HG02610 (cell line): ENCODE measurements at regions not wholly inside any gene's neighbourhood (a gene's known extent, or its start where the extent isn't known, plus 50 kb on each side); places are given as distances from the start of the nearest gene placed in this dataset.

Experiments
- ATAC-seq: cut with Tn5 transposase; IDR thresholded peaks from one replicate; pipeline ENCODE4 v1.9.1; 2021; ENCODE audit warnings: mild to moderate bottlenecking, moderate library complexity; ENCODE audit not compliant: unreplicated experiment

DNA sequence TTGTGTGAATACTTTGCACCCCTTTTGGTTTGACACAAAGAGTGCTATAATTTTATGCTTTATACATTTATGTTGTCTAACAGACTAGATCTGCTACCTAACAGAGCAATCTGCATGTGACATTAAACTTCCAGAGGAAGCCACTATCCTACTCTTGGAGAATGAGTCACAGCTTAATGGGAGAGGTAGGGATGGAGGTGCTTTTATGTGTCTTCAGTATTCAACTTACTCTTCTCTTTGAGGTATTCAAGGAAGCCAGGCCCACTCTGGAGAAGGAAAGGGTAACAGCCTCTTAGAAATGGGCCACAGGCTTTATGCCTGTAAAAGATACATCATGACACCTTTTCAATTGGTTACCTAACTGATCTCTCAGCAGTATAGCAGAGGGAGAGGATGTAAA, 85.8 kb upstream of the NEUROD1 start:
- no peak for ATAC-seq

DNA sequence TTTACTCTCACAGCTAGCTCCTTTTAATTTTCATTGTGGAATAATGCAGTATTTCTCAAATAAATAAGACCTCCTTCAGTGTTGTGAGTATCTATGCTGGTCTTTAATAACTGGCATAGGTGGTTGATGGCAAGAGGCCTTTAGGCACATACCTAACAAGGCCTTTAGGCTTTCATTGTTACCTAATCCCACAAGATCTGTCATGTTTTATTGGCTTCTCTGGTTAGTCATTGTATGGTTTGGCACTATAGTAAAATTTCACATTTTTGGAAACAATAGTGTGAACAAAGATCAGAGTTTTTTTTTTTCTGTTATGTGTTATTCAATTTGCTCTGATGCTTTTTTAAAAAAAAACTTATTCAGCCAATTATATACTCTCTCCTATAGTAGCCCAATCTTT, 89.8 kb upstream of the NEUROD1 start:
- no peak for ATAC-seq

DNA sequence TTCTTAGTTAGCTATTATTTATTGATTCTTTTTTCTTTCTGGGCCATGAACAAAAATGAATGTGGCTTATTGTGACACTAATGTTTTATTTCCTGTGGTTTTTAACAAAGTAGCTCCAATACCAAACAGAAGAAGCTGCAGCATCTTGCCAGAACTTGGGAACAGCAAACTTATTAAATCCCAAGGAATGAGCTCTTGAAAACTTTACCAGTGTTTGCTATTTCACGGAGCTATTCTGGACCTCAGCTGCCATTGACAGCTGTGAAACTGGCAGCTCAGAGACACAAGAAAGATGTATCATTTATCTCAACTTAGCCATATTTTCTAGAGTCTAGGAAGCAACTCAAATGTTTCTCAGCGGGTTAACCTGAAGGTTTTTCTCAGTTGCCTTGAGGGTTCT, 91.0 kb upstream of the NEUROD1 start:
- ATAC-seq, result no peak

DNA sequence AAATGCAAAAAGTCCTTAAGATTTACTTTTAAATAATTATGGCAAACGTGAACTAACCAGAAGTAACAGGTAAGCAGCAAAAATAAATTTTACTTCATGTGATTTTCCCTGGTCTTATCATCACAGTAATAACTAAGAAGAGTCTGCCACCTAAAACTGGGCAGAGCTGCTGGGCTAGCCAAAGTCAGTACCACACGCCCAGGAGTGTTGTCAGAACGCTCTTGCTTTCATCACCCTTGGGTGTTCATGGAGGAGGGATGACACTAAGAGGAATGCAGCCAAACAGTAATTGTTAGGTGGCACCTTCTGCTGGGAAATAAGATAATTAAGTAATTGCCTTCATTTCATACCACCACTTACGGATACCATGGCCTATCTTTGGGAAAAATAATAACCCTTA, 92.0 kb upstream of the NEUROD1 start:
- no peak for ATAC-seq

DNA sequence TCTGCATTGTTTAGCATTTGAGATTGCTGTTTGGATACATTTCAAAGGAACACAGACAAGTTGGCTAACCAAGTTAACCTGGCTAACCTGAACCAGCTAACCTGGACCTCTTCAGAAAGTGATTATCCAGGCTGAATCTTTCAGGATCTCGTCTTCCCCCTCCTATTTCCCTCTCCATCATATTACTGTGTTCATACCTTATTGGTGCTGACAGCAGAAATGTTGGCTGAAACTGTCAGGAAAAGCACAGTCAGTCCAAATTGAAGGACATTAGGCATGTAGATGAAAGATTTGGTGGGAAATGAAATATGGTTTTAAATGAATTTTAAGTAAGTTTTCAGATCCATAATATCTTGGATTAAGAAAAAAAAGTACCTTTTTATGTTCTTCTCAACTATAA, 92.5 kb upstream of the NEUROD1 start:
- no peak for ATAC-seq

DNA sequence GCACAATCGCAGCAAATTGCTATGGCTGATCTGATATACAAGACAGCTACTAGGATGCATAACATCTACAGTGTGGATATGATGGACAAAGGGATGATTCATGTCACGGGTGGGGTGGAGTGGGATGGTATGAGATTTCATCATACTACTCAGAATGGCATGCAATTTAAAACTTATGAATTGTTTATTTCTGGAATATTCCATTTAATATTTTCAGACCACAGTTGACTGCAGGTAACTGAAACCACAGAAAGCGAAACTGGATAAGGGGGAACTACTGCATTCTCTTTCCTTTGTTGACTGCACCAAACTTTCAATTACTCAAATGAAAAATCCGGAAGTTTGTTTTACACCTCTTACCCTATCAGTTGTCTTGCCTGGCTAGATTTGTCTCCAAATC, 94.4 kb upstream of the NEUROD1 start:
- no peak for ATAC-seq

DNA sequence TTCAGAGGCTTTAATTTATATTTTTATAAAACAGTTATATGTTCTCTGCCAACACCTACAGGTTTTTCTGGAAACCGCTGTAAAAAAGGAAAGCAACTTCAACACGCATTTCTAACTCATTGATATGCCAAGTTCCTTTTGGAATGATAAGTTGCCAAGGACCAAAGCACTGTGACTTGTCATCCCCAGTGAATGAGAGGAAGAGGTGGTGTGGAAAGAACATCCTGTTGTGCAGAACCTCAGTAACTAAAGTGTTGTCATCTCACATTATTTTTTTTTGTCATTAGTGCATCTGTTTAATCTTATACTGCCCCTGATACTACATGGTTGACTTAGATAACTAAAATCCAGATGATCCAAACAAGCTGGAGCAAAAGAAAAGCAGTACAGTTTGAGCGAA, 96.0 kb upstream of the NEUROD1 start:
- ATAC-seq, result no peak

DNA sequence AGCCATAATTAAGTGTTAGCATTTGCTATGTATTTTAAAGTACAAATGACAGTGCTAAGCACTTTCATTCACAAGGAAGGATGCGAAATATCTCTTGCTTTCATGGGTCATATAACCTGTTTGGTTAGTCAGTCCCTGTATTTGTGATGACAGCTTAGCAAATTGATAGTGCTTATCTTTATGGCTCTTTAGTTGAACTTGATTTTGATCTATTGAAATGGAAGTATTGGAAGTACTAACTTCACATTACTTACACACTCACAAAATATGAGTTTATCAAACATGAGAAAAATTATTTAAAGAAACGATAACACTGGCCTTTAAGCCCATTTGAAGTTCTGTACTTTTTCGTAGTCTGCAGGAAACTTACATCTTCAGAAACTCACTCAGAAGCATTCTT, 97.4 kb upstream of the NEUROD1 start:
- ATAC-seq, result no peak

DNA sequence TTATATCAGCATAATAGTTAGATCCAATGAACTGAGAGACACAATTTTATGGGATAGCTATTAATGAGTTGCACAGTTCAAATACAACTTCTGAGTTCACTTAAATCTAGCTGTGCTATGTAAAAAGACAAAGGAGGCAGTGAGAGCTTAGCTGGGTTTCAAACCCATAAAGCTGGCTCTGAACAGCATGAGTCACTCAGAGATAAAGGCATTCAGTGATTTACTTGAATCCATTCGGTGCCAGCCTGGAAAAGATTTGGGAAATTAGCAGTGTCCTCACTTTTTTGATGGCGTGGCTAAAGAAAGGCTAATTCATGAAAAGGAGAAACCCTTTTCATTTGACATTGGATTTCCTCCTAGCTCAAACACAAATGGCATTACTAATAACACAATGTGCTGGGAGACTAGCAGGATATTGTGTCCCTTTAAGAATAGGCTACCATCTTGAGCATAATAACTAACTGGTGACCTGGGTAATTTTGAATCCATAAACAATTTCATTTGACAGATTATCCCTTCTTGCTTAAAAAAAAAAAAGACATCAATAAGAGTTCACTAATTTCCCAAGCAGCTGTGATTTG, 98.4 kb upstream of the NEUROD1 start:
- no peak for ATAC-seq

DNA sequence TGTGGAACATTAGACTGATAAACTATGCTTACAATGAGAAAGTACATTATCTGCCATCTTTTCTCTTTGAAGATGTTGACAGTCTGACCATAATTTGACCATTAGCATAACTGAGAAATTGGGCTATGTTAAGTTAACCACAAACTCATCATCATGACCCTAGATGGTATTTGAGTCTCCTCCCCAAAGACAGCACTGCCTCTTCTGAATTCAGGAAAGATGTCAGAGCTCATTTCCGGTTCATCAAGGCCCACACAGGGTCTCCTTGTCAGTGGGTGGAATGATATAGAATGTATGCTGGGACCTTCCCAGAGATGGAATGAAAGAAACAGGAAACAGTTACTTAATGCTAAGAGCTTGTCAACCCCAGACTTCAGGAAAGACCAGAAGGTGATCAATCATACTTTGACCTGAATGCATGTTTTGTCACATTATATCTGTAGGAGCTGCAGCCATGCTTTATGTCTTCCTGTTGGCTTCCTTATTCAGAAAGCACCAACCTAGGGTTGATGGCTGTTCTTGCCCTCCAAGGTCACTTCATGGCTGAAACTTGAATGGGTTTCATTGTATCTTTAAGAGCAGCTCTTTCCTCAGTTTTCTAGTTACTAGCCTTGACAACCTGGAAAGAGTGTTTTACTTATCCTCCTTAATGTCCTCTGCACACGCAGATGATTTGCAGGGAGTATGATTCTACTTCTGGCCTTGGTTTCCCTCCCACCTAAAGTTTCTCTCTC, 99.1 kb upstream of the NEUROD1 start:
- no peak for ATAC-seq

DNA sequence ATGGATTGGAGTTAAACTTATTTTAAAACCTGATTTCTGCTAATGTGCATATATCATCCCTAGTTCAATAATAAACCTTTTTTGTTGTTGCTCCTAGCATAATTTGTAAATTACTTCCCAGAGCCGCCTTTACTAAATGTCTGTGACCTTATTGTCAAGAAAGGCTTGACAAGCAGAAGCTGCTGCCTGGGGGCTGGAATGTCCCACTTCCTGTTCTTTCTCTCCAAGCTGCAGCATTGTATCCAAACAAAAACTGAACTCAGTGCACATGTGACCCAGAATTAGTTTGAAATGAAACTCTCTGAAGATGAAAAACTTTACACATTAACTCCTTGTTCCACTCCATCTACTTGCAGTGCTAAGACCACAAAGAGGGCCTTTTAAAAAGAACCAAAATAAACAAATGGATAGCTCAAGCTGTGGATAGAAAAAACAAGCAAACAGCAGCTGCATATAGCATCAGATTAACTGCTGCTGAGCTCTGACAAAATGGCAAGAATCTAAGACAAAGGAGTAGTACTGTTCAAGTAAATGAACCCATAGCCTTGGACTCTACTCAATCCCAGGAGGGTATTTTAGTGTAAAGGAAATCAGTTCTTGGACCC, 99.8 kb upstream of the NEUROD1 start:
- peak; percentile 61 for ATAC-seq

DNA sequence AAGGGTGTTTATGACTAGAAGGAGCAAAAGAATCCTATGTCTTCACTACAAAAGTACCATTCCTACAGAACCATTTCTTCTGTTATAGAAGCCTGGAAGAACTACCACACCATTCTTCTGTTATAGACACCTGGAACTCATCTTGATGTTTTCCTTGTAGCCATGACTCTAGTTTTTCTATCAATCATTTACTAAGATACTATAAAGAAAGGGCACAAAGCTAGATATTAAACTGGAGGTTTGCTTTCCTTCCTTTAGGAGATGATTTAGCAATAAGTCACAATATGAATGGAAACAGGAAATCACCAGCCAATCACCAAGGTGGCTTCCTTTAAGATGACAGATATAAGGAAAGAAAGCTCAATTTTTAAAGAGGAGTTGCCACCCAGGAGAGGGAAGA, 100.3 kb upstream of the NEUROD1 start:
- ATAC-seq, result peak; percentile 7

DNA sequence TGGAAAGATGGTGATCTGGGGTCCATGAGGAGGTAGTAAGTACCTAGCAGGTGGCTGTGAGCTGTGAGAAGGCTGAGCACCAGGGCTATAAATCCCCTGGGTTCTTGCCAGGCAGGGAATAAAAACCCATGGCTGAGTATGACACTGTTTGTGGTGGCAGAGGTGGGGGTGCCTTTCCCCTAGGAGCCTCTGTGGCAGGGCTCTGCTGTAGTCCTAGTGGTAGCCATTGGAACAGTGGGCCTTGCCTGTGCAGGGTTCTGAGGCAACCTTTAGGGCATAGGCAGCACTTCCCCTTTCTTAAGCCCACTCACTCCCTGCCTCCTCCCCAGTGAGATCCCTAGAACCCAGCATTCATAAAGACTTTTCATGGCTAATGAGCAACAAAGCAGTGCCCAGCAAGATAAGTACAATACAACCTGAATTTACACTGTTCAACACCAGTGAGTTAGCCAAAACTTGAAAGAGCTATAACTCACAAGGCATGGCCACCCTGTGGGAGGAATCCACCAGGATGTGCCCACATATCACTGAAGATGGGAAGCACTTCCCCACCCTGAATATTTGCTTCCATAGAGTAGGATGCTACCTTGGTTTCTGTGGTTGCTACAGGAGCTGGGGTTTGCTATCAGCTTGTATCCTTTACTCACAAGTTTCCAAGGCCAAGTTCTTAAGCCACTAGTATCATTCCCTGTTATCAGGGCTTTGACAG, 100.9 kb upstream of the NEUROD1 start:
- no peak for ATAC-seq

DNA sequence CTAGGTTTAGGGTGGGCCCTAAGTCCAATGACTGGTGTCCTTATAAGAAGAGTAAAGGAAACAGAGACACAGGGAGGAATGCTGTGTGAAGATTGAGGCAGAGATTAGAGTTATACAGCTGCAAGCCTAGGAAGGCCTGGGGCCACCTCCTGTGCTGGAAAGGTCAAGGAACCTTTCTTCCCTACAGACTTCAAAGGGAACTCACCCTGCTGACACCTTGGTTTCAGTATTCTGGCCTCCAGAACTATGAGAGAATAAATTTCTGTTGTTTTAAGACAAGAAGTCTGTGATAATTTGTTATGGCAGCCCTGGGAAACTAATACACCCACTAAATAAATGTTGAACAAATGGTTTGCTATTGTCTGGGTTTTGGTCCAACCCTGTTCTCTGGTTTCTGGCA, 102.3 kb upstream of the NEUROD1 start:
- ATAC-seq, result no peak

DNA sequence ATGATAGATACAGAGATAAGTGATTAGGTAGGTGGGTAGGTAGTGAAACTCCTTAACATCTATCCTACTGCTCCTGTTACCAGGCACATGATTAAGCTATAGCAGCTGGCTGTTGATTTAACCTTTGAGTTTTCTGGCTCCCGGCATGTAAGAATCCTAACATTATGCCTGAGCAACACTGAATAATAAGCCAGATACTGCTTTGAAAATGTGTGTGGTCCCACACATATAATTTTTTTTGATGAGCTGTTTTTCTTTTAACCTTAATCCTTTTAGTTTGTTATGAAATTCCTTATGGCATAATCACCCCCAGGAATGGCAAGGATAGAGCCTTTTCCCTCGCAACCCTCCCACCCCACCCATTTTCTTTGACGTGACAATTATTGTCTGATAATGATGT, 104.2 kb upstream of the NEUROD1 start:
- no peak for ATAC-seq

DNA sequence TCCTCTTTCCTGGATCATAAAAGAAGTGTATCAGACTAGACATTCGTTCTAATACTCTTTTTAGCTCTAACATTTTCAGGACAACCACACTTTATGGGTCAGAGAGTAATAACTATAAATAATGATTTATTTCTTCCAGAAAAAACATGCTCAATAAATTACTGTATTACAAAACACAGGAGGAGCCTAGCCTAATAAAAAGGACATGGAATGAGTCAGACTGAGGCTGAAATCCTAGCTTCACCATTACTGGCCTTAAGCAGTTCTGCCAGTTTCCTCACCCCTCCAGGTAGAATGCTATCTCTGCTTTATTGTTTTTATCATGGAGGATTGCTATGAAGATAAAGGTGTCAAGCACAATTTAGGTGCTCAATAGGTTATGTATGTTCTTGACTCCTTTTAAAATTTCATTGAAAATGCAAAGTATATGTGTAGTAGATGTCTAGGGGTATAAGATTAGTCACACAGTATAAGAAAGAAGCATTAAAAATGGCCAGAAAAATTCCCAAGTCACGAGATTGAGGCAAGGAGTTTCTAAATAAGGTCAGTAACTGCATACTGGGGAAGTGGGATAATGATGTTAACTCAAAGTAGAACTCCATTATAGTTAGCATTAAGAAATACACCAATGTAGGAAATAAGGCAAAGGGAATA, 105.5 kb upstream of the NEUROD1 start:
- ATAC-seq, result no peak

DNA sequence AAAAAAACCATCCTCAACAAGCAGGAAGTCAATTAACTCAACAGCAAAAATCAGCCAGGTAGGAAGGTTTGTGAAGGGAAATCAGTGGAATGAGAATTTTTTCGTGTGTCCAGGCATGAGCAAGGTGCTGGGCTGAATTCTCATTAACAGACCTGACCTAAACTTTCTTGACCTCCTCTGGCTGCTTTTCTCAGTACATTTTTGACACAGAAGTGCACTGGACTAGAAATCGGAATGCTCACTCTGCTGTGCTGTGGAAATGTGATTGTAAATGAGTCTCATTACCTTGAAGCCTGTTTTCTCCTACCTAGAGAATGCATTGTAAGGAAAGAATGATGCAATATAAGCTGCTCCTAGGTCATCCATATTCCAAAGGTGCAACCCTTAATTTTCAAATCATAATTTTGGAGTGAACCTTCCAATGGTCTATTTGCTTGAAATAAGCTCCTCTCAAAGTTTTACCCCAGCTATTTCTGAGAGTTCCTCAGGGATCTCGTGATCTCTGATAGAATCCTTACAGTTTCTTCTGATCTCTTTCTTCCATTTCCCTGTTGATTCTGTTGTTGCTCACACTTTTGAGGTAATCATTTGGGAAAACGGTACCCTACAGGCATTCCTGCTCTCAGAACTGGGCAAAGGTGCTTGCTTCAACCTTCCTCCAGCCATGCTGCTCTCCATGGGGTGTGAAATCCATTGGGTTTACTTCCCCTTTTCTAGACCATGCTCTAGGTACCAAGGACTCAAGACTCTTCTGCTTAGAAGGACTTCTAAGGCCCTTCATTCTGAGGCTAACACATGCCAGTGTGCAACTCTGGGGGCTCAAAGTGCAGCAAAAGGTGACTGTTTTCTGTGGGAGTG, 104.9 kb upstream of the ITPRID2 start:
- ATAC-seq, result no peak

DNA sequence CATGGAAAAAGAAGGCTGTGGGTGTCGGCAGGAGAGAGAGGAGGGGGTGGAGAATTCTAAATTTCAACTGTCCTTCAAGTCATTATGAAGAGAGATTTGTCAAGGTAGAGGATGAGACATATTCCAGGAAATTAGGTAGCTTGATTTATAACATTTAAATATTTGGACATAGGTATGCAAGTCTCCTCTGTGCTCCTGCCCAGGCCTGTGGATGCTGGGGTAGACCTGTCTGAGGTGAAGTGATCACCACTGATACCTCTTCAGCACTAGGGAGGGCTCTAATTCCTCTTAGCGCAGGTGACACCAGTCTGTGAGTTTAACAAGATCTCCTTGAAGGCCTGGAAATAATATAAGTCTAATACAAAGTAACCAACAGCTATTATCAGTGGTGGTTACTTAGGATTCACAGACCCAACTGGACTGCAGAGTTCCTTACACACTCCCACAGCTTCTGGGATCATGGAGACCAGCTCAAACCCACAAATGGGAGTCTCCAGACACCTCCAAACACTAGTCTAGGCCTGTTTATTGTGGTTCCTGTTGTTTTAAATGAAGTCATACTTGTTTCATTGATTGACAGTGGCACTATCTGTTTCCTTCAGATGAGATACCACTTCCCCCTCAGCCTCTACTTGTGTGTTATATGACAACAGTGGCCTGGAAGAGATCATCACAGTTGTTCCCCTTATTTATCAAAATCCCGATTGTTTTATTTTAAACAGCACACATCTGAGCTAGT, 104.1 kb upstream of the ITPRID2 start:
- ATAC-seq, result no peak

DNA sequence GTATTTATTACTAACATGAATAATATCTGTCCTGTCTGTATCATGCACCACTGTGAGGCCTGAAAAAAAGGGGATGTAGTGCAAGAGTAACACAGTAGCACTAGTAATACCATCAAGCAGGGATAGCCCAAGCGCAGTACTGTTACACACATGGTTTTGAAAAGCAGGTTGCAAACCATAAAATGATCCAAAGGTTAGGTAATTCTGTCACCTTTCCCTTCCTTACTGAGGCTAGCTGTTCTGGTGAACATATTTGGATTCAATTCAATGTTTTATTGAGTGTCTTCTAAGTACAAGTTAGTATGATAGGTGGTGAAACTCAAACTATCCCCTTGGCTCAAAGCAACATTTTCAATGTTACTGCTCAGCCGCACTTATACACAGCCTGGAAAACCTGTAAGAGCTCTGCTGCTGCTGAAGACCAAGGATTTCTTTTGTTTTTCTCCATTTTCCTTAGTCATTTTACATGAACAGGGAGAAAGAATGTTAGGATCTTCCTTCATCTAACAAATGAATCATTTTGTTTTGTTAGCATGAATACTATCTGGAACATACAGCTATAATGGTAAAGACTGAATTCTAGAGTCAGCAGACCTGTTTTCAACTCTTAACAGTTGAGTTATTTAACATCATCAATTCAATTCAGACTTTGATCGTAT, 102.5 kb upstream of the ITPRID2 start:
- ATAC-seq, result no peak
